ENCODE measurements at regions not wholly inside any gene's neighbourhood (a gene's known extent, or its start where the extent isn't known, plus 50 kb on each side); places are given as distances from the start of the nearest gene placed in this dataset.
"Not testable (repeated sequence)": the region's sequence is repeated elsewhere in the genome, so short reads cannot be mapped to it uniquely, and the experiment has no call there.

DNA sequence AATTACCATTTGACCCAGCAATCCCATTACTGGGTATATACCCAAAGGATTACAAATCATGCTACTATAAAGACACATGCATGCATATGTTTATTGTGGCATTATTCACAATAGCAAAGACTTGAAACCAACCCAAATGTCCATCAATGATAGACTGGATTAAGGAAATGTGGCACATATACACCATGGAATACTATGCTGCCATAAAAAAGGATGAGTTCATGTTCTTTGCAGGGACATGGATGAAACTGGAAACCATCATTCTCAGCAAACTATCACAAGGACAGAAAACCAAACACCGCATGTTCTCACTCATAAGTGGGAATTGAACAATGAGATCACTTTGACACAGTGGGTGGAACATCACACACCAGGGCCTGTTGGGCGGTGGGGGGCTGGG is 83.9 kb upstream of the MAP3K1 start:
- DNase-seq = not testable (repeated sequence)

DNA sequence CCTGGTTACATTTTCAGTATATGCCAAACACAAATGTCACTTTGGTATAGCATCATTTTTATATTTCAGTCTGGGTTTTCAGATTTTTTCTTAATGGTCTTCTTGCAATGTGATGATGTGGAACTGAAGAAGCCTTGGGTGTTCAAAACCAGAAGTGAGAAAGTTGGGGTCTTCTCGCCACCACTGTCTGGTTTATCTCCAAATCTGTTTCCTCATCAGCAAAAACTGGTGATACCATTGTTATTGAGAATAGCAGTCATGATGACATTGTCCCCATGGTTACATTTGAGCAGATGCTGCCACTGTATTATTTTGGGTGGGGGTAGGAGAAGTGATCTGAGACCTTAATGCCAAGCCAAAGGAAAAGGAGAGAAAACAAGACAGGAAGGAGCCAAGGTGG is 85.9 kb upstream of the MAP3K1 start:
- DNase-seq = no peak

DNA sequence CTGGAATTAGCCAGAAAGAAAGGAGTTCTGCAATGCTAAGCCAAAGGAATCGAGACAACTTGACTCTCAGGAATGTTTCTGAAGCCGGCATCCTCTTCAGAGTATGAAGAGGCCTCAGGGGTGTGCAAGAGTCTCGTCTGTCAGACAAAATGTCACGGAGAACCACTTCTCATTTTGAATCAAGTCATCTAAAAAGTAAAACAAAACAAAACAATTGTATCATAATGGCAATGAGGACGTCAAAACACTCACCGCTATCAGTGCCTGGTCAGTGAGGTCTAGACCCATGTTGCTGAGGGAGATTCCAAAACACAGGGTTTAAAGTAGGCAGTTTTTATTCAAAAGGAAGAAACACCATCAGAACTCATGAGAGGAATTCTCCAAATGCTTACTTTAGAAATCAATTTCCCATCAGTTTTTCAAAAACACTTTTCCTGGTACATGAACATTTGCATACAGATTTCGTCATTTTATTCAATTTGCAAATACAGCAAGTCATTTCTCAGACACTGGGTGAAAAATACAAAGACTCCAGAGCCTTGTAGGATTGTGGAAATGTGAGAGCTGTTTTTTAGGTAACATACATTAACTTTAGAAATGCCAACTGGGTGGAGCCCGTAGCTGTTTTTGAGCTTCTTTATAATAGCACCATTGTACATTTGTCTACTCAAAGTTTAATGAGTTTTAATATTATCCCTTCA is 89.5 kb upstream of the MAP3K1 start:
- DNase-seq = no peak

DNA sequence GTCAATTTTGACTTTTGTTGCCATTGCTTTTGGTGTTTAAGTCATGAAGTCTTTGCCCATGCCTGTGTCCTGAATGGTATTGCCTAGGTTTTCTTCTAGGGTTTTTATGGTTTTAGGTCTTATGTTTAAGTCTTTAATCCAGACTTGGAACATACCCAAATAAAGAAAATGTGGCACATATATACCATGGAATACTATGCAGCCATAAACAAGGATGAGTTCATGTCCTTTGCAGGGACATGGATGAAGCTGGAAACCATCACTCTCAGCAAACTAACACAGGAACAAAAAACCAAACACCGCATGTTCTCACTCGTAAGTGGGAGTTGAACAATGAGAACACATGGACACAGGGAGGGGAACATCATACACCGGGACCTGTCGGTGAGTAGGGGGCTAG is 90.5 kb upstream of the MAP3K1 start:
- DNase-seq = not testable (repeated sequence)

DNA sequence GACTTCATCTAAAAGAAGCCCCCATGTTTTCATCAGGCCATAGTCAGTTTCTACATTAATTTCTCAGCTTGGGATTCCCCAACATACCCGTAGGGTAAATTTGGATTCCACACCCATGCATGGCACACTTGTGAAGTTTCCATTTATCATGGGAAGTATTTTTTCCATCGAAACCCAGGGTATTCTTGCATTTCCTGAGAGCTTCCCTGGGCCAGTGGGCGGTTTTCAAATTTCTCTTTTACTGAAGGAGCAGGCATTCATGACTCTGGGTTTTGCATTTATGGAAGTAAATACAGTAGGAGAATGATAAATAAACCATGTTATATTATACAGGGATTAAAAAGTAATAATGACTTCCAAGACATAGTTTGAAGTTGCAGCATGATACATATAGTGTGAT is 93.0 kb upstream of the MAP3K1 start:
- no peak for DNase-seq

DNA sequence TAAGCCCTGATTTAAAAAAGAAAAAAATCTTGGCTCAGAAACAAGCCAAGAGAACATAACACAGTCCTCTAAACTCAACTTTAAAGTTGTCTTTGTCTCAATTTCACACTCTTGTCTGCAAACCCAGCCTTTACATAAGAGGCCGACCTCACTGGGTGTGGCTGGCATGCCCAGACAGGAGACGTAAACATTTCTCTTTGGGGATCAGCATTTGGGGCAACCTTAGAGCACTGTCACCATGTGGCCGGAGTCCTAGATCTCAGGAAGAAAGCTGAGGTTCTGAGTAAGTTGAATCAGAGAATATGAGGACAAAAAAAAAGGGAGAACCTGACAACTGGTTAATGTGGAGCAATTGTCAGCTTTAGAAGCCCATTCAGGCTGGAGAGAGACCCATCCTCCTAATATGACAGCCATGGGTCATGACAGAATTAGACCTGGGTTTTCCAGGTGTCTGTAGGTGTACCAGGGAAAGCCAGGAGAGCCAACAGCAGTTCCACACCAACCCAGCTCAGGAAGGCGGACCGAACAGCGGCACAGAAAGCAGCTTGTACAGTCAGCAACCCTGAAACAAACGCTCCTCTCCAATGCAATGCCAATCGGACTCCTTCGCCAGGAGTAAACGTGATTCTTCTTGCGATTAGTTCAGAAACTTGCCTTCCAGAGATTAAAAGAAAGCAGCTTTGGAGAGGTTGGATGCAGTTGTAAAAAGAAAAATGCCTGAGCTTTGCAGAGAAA is 97.9 kb upstream of the MAP3K1 start:
- no peak for DNase-seq

DNA sequence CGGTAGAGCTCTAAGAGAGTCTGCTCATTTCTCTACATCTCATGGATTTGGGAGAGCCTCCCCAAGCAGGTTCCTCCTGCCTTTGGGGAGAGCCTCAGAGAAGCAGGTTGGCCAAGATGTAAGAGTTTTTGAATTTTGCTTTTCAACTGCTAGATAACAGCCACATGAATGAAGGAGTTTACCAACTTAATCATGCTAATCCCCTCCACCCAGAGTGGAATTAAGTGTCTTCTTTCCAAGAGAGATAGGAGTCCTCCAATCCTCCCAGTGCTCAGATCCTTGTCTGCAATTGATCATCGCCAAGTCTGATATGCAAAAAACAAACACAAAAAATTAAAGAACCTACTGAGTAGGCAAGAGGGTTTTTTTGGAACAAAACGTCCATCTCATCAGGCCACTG is 99.4 kb upstream of the MAP3K1 start:
- no peak for DNase-seq

DNA sequence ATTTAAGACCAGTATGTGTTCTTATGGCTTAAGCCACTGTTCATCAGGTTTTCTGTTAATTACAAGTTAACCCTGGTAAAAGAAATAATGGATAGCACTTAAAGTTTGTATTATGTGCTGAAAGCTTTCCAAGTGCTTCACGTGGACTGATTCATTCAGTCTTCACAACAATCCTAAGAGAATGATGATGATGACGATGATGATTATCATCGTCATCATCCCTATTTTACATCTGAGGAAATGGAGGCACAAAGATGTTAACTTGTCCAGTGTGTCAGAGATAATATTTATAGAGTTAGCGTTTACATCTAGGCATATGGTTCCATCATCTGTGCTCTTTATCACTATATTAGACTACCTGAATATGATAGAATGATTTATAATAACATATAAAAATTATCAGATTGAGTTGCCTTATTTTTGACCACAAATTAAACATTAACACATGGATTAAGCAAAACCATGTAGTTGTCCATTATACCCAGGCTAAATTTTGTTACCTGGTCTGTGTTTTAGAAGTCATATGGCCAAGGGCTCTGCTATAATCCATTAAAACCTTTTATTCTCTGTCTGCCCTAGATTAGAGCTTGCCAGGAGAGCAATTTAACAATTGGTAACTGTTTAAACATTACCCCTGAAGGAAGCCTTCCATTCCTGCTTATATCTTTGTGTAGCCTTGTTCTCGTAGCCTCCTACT is 102.3 kb upstream of the MAP3K1 start:
- no peak for DNase-seq

DNA sequence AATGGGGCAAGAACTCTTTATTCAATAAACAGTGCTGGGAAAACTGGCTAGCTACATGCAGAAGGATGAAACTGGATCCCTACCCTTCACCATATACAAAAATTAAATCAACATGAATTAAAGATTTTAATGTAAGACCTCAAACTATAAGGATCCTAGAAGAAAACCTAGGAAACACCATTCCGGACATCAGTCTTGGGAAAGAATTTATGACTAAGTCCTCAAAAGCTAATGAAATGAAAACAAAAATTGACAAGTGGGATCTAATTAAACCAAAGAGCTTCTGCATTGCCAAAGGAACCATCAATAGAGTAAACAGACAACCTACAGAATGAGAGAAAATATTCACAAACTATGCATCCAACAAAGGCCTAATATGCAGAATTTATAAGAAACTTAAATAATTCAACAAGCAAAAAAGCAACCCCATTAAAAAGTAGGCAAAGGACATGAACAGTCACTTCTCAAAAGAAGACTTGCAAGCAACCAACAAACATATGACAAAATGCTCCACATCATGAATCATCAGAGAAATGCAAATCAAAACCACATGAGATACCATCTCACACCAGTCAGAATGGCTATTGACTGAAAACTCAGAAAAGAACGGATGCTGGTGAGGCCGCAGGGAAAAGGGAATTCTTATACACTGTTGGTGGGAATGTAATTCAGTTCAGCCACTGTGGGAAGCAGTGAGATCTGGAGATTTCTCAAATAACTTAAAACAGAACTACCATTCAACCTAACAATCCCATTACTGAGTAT is 104.3 kb upstream of the MAP3K1 start:
- no peak for DNase-seq

DNA sequence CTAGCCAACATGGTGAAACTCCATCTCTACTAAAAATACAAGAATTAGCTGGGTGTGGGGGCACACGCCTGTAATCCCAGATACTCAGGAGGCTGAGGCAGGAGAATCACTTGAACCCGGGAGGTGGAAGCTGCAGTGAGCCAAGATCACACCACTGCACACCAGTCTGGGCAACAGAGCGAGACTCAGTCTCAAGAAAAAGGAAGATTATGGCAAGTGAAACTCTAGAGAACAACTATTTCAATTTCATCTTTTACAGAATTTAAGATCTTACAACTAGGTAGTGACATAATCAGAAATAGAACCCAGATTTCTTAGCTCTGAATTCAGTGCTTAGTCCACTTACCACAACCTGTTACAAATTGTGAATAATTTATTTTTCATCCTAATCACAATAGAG is 108.8 kb upstream of the MAP3K1 start:
- no peak for DNase-seq

DNA sequence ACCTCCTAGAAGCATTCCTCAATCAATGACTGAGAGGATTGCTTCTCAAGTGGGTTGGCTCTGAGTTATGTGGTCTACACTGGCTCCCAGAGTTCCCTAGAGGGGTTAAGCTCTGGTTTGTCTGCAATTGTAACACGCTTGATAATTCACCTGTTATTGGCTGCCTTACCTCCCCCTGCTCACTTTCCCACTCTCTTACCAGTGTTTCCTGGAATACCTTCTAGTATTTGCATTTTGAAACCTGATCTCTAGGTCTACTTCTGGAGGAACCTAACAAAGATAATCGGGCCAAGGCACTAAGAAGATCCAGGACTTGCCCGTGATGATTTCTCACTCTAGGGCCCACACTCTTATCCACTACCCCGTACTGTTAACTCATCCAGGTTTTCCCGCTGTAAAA is 110.1 kb upstream of the MAP3K1 start:
- no peak for DNase-seq

DNA sequence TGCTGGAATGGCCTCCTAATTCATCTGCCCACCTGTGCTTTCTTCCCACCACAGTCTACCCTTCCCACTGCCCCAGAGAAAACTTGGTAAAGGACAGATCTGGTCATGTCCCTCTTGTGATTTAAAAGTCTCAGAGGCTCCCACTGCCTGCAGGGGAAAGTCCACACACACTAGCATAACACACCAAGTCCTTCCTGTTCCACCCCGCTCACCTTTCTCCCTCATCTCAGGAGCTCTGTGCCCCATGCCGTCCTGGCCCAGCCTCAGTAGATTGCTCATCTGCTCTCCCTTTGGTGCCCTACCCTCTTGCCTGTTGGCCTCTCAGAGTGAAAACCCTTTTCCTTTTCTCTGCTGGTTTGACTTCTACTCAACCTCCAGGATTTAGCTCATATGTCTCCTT is 111.4 kb upstream of the MAP3K1 start:
- DNase-seq = no peak

DNA sequence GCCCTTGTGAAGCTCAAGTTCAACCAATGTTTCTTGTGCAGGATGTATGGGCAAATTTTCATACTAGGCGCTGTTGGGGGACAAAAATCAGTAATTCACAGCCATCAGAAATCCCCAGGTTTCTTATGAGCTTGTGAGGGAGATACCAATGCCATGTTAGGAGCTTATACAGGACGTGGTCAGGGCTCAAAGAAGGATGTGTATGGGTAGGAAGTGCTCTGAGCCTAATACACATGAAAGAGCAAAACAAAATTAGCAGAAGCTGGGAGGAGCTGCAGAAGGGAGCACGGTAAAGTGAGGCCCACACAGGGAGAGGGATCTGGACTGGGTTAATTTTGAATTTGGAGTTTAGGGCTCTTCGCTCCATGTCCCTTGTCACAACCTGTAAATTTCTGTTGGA is 114.6 kb upstream of the MAP3K1 start:
- DNase-seq = no peak

DNA sequence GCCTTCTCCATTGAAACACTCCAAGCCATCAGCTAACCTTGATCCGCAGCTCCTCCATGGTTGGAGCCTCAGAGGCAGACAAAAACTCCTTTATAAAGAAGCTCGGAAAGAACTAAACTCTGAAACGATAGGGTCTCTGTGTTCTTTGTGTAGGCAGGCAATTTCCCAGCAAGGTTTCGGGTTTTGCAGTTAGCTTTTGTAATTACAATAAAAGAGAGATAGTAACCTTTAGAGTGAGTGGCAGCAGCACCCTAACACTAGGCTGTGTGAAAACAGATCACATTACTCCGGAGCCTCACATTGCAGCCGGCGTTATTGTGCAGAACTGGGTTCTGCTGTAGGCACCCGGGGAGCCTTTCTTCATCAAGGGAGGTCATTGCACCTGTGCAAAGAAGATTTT is 115.8 kb upstream of the MAP3K1 start:
- DNase-seq = no peak

DNA sequence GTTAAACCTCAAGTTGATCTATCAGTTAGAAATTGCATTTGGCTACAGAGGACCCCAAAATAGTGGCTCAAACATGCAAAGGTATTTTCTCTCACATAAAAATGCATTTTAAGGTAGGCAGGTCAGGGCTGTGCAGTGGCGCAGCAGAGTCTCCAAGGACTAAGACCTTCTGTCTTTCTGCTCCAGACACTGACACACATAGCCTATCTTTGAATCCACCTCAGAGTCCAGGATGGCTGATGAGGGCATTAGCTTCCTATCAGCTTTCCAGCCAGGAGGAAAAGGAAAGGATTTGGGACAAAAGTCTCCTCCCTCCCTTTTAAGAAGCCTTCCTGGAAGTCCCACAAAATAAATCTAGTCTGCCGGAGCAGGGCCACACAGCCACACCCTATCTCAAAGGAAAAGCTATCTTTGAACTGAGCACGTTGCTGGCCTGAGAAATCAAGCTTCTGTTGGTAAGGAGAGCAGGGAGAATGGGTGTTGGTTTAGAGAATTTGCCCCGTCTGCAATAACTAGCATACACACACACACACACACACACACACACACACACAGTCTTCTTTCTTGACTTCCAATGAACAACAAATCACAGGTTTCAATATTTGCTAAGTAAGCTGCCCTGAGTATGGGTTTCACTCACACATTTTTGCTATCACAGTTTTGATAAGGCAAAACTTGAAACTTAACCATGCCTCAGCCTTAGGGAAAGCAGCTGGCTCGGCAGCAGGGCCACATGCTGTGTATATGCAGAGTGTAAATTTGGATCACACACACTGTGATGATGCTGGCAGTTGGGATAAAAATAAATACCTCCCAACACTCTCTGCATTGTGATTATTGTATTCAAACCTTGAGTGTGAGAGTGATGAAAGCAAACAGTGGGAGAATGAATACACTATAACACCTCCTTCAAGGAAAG is 116.6 kb upstream of the MAP3K1 start:
- no peak for DNase-seq

DNA sequence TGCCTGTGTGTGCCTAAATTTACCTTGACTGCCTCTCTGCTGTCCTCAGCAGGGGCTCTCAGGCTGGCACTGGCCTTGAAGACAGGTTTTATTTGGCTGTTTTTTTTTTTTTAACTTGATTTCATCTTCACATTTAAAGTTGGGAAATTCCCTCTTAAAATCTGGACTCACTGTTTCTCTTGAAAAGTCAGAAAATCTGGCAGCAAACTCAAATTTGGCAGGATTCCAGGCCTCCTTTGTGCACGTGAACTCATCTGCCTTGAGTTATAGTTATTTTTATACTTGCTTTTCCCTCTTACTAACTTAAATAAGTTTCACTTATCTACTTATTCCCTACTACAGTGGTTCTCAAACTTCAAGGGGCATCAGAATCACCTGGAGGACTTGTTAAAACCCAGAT is 118.4 kb upstream of the MAP3K1 start:
- DNase-seq = no peak

DNA sequence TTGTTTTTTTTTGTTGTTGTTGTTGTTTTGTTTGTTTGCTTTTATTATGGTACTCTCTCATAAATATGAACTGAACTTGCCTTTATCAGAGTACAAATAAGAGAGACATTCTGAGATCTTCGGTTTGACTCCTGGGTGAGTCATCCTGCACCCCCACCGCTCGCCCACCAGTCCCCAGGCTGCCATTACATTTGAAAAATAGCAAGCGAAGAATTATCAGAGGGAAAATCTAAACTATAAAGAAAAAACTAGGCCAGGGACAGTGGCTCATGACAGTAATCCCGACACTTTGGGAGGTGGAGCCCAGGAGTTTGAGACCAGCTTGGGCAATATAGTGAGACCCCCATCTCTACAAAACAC is 122.1 kb upstream of the MAP3K1 start:
- DNase-seq = no peak

DNA sequence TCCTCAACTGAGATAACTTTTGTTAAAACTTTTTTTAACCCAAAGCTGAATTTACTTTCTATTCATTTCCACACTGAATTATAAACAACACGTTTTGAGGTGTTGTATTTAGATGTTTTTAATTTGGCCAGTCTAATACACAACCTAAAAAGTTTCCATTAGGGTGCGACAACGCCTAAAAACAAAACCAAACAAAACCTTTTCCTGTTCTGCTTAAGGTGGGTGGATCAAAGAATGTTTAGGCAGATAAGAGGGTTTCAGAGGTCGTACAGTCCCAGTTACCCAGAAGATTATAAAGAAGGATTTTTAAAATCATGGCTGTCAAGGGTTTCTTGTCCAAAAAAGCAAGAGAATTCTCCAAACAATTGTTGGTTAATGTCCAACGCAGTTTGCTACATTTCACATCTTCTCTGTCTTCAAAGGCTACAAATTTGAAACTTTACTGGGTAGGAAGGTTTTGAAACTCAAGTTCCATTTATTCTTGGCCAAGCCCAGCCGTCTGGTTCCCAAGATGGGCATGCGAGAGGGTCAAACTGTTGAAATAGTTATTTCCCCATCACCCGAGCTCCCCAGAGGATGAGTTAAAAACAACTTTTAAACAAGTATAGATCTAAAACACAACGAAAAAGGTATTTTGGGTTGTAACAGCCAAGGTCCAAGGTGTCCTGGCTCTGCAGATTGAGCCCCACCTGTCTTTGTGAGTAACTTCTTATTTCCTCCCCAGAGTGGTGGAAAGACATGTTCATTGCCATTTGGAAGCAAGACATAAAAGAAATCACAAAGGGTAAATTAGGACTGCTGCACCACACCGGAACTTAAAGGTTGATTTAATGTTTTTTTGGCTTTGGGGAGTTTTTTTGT is 122.8 kb upstream of the MAP3K1 start:
- no peak for DNase-seq

DNA sequence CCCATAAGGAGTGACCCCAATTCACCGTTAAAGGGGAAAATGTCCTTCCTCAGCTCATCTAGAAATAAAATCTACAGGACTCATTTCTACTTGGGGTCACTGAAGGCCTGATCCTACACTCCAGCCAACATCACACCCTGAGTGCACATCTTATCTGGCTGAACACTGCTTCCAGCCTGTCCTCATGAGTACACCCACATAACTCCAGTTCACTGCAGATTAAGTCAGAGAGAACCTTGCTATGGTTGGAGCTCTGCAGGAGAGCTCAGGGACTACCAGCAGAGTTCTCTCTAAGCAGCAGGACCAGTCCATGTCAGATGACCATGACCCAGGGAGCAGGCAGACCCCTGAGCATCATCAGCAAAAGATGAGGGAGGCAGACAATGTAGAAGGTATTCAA is 126.9 kb upstream of the MAP3K1 start:
- DNase-seq = no peak

DNA sequence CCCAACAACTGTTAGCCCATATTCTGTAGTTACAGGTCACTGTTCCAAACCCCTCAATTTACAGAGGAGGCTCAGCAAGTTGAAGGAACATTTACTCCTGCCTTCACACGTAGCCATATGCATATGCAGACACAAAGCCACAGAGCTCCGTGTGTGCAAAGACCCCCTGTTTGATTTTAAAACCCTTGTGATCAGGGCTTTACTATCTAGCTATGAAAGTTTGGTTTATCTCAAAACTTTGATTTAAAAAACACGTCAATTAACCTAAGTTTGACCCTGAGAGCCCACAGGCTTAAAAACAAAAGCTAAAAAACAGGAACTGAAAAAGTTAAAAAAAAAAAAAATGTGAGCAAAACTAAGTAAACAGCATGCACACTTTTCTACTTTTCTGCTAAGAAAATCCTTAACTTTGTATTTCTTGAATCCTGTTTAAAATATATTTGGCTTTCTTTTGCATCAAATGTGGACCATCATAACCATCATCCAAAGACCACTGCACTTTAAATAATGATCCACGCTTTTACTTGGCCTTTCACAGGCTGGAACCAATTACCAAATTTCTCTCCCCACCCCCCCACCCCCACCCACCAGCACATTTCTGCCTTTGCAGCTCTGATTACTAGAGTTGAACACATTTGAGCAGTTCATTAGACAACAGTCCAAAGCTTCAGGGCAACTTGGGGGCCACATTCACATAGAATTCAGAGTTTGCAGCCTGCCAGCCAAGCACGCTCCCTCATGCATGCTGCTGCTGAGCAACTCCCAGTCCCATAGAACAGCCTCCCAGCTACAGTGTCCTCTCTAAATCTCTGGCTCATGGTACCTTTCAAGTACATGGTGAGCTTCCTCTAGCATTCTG is 128.8 kb upstream of the MAP3K1 start:
- no peak for DNase-seq
